ENCODE measurements at regions not wholly inside any gene's neighbourhood (a gene's known extent, or its start where the extent isn't known, plus 50 kb on each side); places are given as distances from the start of the nearest gene placed in this dataset.

DNA sequence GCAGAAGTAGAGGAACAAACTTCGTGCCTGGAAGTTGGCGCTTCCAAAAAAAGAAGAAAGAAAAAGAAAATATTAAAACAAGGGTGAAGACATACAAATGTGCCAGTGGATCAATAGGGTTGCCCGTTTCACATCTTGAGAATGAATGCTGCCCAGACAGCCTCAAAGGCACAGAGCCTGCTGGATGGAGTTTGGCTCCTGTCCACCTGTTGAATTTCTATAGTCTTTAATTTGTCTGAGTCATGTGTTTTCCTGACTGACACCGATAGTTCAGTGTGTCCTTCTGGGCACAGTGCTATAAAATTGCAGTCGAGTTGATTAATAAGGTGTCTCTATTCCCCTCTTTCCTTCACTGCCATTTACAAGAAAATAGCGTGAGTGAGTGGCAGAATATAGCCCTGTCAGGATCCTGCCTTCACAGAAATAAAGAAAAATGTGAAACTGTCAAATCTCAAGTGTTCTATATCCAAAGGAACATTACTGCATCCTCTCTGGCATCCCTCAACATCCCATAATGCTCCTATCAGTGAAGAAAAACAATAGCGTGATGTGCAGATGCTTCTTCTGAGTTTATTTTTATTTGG, 471.3 kb upstream of the AUTS2 start:
- no peak for DNase-seq

GRCh38 chr7:69129524-69129923, 468.8 kb upstream of the AUTS2 start:
- no peak for DNase-seq

DNA sequence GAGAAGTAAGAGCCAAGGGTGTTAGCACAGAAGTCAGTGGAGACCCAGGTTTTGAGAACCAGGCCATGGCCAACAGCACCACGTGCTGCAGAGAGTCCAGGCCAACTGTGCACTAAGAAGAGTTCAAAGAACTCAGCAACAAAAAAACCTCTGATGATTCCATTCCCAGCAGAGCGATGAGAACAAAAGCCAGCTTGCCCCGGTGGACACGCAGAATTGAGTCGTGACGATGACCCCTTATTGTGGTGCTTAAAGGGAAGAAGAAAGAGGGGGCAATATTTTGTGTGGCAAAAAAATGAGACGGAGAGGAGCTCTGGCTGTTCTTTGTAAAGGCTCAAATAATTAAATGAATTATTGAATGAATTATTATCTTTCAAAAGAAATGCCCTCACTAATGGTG, 468.3 kb upstream of the AUTS2 start:
- no peak for DNase-seq

- no peak for DNase-seq
These were observed 467.9 kb upstream of the AUTS2 start for GRCh38 chr7:69130396-69130795.

DNA sequence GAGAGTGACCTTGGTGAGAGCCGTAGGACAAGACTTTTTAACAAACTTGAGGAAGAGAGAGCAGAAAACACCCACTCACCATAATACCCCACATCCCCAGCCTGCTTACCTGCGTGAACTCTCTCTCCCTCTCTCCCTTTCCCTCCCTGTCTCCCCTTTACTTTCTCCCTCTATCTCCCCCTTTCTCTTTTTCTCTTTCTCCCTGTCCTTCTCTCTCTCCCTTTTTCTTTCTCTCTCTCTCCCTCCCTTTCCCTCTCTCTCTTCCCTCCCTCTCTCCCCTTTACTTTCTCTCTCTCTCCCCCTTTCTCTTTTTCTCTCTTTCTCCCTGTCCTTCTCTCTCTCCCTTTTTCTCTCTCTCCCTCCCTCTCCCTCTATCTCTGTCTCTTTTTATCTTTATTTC, 464.0 kb upstream of the AUTS2 start:
- no peak for DNase-seq

DNA sequence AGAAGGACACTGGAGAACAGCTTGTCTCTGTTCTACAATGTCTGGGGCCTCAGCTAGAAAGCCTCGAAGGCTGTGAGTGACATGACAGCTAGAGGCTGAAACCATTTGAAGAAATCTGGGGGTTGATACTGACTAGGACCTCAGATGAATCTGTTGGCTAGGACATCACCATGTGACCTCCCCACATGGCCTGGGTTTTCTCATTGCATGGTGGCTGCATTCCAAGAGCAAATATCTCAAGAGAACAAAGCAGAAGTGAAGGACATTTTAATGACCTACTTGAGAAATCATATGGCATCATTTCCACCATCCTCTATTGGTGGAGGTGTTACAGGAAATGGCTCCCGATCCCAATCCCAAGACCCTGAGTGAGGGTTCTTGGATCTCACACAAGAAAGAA, 450.6 kb upstream of the AUTS2 start:
- DNase-seq: no peak

DNA sequence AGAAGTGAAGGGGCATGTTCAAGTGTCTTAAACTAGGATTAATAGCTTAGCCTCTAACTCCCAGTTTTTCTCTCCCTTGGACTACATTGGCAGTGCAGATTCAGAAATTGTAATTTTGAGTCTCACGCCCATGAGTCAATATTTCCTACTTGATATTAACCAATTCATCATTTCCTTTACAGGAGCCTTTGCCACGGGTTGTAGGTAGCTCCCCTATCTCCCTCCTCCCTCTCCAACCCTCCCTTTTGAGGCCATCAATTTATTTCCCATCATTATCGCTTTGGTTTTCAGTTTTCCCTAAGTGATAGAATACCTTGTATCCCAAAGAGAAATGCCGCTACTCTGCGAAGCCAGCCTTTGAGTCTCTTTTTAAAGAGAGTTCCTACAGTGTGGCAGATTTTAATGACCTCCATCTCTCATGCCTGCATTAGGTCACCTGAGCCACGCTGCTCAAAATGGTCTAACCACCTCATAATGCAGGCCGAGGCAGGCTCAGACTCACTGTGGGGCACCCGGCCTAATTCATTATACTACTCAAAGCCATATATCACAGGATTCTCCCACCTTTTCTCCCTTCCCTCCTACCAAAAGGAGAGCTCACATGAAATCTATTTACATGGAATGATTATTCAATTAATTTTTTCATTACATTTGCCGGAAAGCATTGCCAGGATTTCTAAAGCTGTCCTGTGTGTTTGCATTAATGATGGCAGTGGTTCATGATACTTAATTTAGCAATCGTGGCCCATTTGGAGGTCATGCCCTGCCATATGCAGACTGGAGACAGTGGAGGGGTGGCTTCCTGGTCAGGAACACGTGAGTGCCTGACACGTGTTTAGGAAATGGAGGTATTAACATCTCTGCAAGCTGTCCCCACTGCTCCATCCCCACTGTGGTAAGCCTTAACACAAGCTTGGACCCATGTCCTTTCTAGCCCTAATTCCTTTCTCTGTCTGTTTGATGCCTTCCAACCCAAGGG, 448.2 kb upstream of the AUTS2 start:
- DNase-seq: no peak

DNA sequence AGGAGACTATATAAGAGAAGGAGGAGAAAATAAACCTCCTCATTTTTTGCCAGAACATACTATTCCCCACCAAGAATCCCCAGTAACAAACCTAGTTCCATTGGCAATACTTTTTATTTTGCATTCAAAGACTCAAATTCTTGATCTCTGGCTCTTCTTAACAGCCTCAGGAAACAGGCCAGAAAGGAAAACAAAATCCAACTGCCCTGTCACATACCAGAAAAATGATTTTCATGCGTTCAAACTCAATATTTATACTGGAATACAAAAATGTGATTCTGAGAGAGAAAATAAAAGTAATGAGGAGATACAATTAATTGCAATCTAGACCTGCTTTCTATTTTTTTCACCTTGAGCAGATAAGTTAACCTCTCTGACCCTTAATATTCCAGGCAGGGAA, 435.9 kb upstream of the AUTS2 start:
- DNase-seq: no peak

DNA sequence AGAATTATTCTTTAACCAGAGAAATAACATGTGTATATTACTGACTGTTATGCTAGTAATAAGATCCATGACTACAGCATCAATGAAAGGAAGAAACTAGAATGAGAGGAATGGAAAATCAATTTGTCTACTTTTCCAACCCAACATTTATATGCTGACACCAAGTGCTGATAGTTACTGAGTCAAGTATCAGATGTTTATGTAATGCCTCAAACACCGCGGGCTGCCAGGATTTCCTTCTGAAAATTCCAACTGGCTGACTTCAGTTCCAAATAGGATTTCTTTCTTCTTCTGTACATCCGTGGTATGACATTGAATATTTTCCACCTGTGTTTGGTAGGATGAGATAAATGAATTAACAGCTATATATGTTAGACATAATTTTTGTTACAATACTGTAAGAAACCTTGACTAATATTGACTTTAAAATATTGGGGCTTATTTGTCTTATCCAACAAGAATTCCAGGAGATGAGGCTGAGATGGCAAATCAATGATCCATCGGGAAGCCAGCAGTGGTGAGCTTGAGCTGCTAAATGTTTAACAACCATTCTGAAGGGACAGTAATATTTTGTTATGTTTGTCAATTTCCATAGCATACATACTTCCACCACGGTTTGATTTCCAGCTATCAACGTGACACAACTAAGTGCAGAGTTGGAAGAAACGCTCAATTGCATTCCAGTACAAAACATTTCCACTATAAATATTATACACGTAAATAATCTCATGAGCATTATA, 435.2 kb upstream of the AUTS2 start:
- DNase-seq: no peak

- DNase-seq: no peak
These were observed 431.2 kb upstream of the AUTS2 start for GRCh38 chr7:69166979-69167516.

DNA sequence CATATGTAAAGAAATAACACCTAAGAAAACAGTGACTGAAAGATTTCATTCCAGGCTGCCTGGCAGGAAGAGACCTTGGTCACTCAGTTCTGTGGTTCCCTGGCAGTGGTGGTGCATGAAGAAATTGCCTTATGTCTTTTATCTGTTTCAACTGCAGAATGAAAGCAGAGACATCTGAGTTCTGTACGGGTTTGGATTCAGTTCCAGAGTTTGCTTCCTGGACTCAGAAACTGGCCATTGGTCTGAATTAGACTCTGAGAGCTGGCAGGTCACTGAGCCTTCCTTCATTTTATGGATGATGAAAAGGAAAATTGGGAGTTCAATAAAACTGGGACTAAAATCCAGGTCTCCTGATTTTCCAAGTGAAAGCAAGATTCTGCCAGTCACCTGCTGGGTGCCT, 428.9 kb upstream of the AUTS2 start:
- DNase-seq: no peak

DNA sequence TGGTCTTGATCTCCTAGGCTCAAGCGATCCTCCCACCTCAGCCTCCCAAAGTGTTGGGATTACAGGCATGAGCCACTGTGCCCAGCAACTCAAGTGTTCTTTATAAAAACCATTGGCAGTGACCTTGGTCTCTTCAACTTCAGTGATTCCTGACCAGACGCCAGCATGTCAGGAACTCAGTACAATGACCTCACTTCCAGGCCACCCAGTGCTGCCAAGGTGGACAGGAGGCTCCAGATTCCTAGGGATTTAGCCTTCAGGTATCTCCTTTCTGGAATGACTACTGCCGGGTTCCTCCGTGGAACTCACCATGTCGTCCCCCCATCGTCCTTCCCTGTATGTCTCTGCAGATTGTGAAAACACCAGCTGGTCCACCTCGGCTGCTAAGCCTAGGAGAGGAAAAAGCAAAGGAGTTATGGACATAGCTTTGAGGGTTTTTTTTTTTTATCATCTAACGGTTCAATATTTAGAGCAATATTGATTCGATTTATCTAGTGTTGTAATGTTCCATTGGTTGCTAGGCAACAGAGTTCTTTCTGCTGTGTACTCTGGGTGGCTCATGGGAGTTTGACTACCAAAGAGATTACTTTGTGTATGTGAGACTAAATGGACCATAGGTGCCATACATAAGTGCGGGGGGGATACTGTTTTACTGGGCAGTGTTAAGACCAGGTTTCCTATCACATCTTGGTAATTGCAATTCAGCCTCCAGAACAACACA, 425.8 kb upstream of the AUTS2 start:
- no peak for DNase-seq

DNA sequence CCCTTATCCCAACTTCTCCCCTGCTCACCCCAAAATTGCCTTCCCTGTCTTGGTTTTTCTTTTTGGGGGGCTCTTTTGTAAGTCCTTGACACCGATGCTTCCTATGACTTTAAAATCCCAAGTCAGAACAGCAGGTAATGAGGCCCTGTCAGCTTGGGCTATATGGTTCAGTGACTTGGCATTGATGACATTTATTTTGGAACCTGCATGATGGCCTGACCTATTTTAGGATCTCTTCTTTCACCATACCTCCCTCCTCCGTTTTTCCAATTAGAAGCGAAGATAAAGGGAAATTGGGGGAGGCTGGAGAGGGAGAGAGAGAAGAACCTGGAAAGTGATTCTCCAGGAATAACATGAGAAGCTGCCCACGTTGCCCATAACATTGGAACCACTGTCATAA, 424.9 kb upstream of the AUTS2 start:
- DNase-seq: no peak

- no peak for DNase-seq
These were observed 424.4 kb upstream of the AUTS2 start for GRCh38 chr7:69173846-69174245.

DNA sequence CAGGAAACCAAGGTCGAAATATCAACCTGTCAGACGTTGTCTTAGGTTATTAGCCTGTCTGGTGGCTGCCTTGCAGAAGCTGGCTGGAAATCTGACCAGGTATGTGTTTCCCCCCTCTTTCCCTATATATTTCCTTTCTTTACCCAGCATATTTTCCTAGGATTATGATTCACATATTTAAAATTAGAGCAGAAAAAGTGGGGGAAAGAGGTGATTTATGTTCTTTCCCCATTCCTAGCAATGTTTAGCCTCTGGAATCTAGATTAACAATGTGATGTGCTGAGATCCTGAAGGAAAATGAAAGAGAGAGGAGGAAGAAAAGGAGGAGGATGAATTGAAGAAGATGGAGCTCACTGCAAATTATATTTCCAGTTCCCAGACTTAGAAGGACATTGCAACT, 421.4 kb upstream of the AUTS2 start:
- no peak for DNase-seq

GRCh38 chr7:69177461-69177861, 420.8 kb upstream of the AUTS2 start:
- DNase-seq: no peak

DNA sequence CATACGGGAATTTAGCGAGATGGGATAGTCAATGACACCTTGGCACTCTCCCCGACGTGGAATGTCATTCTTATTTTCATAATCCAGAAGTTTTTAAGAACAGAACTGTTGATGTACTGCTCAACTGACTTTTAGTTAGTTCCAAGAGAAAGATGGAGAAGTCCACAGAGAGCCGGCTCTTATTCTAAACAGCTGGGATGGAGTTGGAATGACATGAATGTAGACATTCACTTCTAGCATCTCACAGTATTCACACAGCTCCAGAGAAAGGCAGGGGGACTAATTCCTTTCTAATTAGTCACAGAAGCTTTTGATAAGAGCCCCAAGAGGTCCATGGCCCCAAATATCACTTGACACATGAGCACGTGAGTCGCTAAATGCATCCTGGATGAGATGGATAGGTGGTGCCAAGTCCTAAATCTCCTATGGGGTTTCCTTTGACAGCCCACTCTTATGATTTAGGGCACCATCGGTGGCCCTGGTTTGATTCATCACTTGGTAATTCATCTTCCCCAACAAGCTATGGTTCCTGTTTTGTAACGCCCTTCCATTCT, 420.3 kb upstream of the AUTS2 start:
- no peak for DNase-seq

DNA sequence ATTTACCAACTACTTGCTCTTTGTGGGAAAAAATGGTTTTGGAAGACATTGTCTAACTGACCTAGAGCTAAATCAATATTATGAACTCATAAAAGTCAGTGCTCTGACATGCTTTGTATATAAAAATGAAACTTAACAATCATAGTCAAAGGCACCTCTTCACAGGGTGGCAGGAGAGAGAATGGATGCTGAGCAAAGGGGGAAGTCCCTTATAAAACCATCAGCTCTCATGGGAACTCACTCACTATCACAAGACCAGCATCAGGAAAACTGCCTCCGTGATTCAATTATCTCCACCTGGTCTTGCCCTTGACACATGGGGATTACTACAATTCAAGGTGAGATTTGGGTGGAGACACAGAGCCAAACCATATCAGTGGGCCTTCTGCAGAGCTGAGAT, 417.6 kb upstream of the AUTS2 start:
- DNase-seq: no peak

DNA sequence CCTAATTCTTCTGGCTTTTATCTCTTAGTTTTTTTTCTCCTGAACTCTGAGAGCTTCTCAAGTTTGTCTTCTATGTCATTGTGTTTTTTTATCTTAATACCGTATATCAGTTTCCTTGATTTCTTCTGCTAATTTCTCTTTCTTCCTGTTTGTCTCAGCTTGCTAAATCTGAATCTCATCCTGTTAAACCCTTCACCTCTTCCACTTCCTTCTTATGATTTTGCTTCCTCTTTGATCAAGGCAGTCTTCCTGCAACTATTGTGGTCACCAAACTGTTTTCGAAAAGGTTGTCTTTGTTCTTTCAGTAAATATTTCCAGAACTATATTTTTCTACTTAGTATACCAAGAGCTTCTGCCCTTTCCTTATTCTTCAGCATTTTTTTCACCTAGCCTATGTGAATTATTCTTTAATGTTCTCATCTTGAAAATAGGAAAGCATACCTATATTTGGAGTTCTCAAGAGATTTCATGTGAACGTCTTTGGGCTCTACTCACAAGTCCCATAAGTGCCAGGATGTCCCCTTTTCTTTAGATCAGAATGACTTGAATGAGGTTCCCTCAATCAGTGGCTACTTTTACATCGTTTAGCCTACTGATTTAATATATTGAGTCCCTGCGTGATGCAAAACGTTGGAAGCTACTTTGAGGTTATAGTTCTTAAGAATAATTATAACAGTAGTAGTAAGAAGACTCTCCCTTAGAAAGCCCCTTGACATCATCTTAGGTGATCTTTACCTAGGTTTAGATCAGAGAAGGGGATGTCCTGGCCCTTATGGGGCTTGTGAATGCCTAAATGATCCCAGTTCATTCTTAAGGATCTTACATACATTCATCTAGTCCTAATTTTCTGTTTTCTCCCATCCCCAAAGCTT, 415.4 kb upstream of the AUTS2 start:
- no peak for DNase-seq

- DNase-seq: no peak
These were observed 413.9 kb upstream of the AUTS2 start for GRCh38 chr7:69184339-69184738.

GRCh38 chr7:69185170-69185569, 413.1 kb upstream of the AUTS2 start:
- DNase-seq: no peak

- no peak for DNase-seq
These were observed 411.3 kb upstream of the AUTS2 start for GRCh38 chr7:69186974-69187373.

All from DMS 273 treated with DMSO at 0.1 percent for 48 hours (cell line).